ENCODE measurements at regions not wholly inside any gene's neighbourhood (a gene's known extent, or its start where the extent isn't known, plus 50 kb on each side); places are given as distances from the start of the nearest gene placed in this dataset.

DNA sequence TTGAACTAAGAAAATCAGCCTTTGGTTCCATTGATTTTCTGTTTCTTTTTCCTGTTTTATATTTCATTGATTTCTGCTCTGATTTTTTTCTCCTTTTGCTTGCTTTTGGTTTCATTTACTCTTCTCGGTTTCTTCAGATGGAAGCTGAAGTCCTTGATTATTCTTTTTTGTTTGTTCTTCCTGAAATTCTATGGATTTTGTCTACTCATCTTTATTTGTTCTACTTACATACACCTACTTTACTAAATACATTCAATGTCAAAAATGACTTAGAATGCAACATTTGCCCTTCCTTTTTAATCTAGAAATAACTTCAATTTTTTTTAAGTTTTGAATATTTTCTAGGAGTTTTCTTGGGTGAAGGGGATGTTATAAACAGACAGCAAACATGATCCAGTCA is 612.5 kb downstream of the METTL4 start:
- no peak for TF ChIP-seq CTCF (IDR thresholded peaks at IDR 0.05; ENCODE audit: low read depth, low read length)
- no peak for TF ChIP-seq MYC (IDR thresholded peaks at IDR 0.05; ENCODE audit: low read depth, low read length)
- TF ChIP-seq POLR2A (IDR thresholded peaks at IDR 0.05; ENCODE audit: extremely low read depth, insufficient read length): no peak
- TF ChIP-seq MAX (IDR thresholded peaks at IDR 0.05; ENCODE audit: low read depth, low read length): no peak
- no peak for DNase-seq (ENCODE audit: low read depth)
- H3K4me3 ChIP-seq (ENCODE audit: low read depth, low read length): no peak overlapping the region

GRCh38 chr18:1965016-1965415 is 606.3 kb downstream of the METTL4 start:
- TF ChIP-seq CTCF (IDR thresholded peaks at IDR 0.05; ENCODE audit: low read depth, low read length): no peak
- TF ChIP-seq MYC (IDR thresholded peaks at IDR 0.05; ENCODE audit: low read depth, low read length): no peak
- no peak for TF ChIP-seq POLR2A (IDR thresholded peaks at IDR 0.05; ENCODE audit: extremely low read depth, insufficient read length)
- no peak for TF ChIP-seq MAX (IDR thresholded peaks at IDR 0.05; ENCODE audit: low read depth, low read length)
- H3K4me3 ChIP-seq (ENCODE audit: low read depth, low read length): no peak overlapping the region
- DNase-seq (ENCODE audit: low read depth): no peak

GRCh38 chr18:1965541-1965940 is 605.8 kb downstream of the METTL4 start:
- DNase-seq (ENCODE audit: low read depth): no peak
- H3K4me3 ChIP-seq (ENCODE audit: low read depth, low read length): no peak overlapping the region
- TF ChIP-seq POLR2A (IDR thresholded peaks at IDR 0.05; ENCODE audit: extremely low read depth, insufficient read length) (no peak), CTCF (IDR thresholded peaks at IDR 0.05; ENCODE audit: low read depth, low read length) (no peak), MAX (IDR thresholded peaks at IDR 0.05; ENCODE audit: low read depth, low read length) (no peak), MYC (IDR thresholded peaks at IDR 0.05; ENCODE audit: low read depth, low read length) (no peak)

DNA sequence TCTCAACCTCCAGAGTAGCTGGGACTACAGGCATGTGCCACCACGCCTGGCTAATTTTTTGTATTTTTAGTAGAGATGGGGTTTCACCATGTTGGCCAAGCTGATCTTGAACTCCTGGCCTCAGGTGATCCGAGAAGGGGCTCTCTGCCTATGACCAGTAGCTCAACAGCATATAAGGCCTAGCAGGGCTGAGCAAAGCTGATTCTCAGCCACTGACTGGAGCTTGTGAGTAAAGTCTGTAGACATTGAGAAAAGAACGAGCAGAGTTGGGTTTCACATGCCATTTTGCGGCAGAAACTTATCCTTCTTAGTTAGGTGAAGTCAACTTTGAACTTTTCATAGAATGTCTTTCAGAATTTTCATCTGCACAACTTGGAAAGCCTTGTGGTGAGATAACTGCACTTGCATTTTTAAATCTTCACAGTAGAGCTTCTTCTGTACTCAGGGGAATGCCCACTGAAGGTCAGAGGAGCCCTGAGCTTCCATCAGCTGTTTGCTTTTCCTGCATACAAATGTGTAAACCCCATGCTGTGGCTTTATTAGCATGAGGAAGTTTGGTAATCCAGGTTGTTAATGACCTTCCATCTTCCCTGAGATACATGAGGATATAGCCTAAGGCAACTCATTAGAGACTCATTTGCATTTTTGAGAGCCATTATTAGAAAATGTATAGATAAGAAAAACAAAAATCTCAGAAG is 602.4 kb downstream of the METTL4 start:
- no peak overlapping the region for H3K4me3 ChIP-seq (ENCODE audit: low read depth, low read length)
- no peak for DNase-seq (ENCODE audit: low read depth)
- TF ChIP-seq MAX (IDR thresholded peaks at IDR 0.05; ENCODE audit: low read depth, low read length) (no peak), POLR2A (IDR thresholded peaks at IDR 0.05; ENCODE audit: extremely low read depth, insufficient read length) (no peak), MYC (IDR thresholded peaks at IDR 0.05; ENCODE audit: low read depth, low read length) (no peak), CTCF (IDR thresholded peaks at IDR 0.05; ENCODE audit: low read depth, low read length) (no peak)

DNA sequence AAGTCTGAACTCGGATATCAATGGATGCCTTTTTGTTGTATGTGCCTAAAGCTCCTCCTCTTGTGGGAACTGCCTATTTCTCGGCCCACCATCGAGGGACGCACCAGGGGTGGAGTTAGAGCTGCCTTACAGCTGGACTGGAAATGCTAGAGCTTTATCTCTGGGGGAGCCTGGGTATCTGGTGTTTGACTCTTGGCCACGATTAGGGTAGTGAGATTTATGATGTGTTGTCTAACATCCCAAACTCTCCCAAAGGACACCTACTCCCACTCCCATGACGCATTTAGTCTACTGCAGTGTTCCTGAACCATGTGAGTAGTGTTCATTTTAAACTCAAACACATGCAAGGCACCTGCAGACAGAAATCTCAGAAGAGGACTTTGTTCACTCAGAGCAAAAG is 594.8 kb downstream of the METTL4 start:
- DNase-seq (ENCODE audit: low read depth): no peak
- H3K4me3 ChIP-seq (ENCODE audit: low read depth, low read length): no peak overlapping the region
- TF ChIP-seq MYC (IDR thresholded peaks at IDR 0.05; ENCODE audit: low read depth, low read length) (no peak), POLR2A (IDR thresholded peaks at IDR 0.05; ENCODE audit: extremely low read depth, insufficient read length) (no peak)

GRCh38 chr18:1982056-1982455 is 589.2 kb downstream of the METTL4 start:
- no peak overlapping the region for H3K4me3 ChIP-seq (ENCODE audit: low read depth, low read length)
- no peak for DNase-seq (ENCODE audit: low read depth)
- TF ChIP-seq POLR2A (IDR thresholded peaks at IDR 0.05; ENCODE audit: extremely low read depth, insufficient read length) (no peak), MYC (IDR thresholded peaks at IDR 0.05; ENCODE audit: low read depth, low read length) (no peak), CTCF (IDR thresholded peaks at IDR 0.05; ENCODE audit: low read depth, low read length) (no peak), MAX (IDR thresholded peaks at IDR 0.05; ENCODE audit: low read depth, low read length) (no peak)
